ENCODE measurements at regions not wholly inside any gene's neighbourhood (a gene's known extent, or its start where the extent isn't known, plus 50 kb on each side); places are given as distances from the start of the nearest gene placed in this dataset.

GRCh38 chr2:240336820-240337427 lies 98.5 kb upstream of the GPC1 start:
- TF ChIP-seq CTCF (IDR thresholded peaks at IDR 0.05; ENCODE audit: poor library complexity) (no peak), EZH2 (IDR thresholded peaks at IDR 0.05; ENCODE audit: borderline replicate concordance) (no peak), EZH2phosphoT487 (IDR thresholded peaks at IDR 0.05; ENCODE audit: low read depth, severe bottlenecking, unreplicated experiment) (no peak)
